Peyer's patch (tissue), 4 donors: ENCODE measurements at regions not wholly inside any gene's neighbourhood (a gene's known extent, or its start where the extent isn't known, plus 50 kb on each side); places are given as distances from the start of the nearest gene placed in this dataset.

ENCODE experiments used
- CTCF ChIP-seq, 6 experiments: fragments of 450-650 bp in 4 of 6; fragments of 200-600 bp in 2 of 6; sonication (generic) in 1 of 6; IDR thresholded peaks; one replicate each; pipeline ENCODE4 v1.5.1; 2017 to 2019; ENCODE audit warnings: antibody characterized with exemption in 6 of 6, mild to moderate bottlenecking in 3 of 6, moderate library complexity in 1 of 6
- POLR2A ChIP-seq, 2 donors: fragments of 450-650 bp; IDR thresholded peaks; one replicate each; pipeline ENCODE4 v1.5.1; 2017; ENCODE audit warnings: antibody characterized with exemption in 2 of 2, mild to moderate bottlenecking in 2 of 2, moderate library complexity in 2 of 2

DNA sequence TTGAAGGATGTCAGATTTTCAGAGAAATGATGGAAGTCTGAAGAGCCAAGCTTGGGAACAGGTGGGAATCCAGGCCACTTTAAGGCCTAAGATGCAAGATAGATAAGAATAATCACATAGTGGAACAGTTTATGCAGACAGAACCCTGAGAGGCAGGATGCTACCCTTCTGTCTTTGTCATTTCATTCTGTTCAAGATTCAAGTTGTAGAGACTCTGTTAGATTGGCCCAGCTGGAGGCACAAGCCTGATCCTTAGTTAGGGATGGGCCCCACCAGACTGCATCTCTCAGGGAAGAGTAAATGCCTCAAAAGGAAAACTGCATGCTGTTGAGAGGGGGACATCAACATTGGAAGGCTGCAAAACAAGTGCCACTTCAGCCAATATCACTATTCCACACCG, 287.0 kb downstream of the PCNX1 start:
- TF ChIP-seq CTCF (IDR thresholded peaks at IDR 0.05) (no peak), POLR2A (IDR thresholded peaks at IDR 0.05) (no peak)
